ENCODE measurements at regions not wholly inside any gene's neighbourhood (a gene's known extent, or its start where the extent isn't known, plus 50 kb on each side); places are given as distances from the start of the nearest gene placed in this dataset.

- Histone ChIP-seq H3K27ac (ENCODE audit: insufficient read depth, low read length) (no peak overlapping the region), H3K9me3 (ENCODE audit: control insufficient read depth, insufficient read depth, low read depth, low read length) (no peaks in the 10 kb centered on the region), H3K9ac (ENCODE audit: insufficient read depth, low read length) (no peak overlapping the region), H3K79me2 (ENCODE audit: control insufficient read depth, insufficient read depth, low read length) (no peaks in the 10 kb centered on the region), H4K20me1 (ENCODE audit: control insufficient read depth, extremely low read depth, insufficient read depth, low read length) (no peaks in the 10 kb centered on the region), H3K27me3 (ENCODE audit: control insufficient read depth, insufficient read depth, low read length) (peaks cover 15% of the 10 kb centered on the region), H2AFZ (ENCODE audit: low read length) (no peak overlapping the region), H3K4me2 (ENCODE audit: extremely low read depth, insufficient read depth, low read length) (no peak overlapping the region), H3K4me1 (ENCODE audit: control insufficient read depth, extremely low read depth, insufficient read depth, low read length) (no peaks in the 10 kb centered on the region), H3K36me3 (ENCODE audit: control insufficient read depth, insufficient read depth, low read length) (no peaks in the 10 kb centered on the region), H3K4me3 (replicated peaks in 1 of 4; ENCODE audit: control extremely low read depth in 1 of 4, insufficient read depth in 1 of 4, low read depth in 3 of 4, low read length in 4 of 4) (no peak overlapping the region)
- TF ChIP-seq, protein P1, sequence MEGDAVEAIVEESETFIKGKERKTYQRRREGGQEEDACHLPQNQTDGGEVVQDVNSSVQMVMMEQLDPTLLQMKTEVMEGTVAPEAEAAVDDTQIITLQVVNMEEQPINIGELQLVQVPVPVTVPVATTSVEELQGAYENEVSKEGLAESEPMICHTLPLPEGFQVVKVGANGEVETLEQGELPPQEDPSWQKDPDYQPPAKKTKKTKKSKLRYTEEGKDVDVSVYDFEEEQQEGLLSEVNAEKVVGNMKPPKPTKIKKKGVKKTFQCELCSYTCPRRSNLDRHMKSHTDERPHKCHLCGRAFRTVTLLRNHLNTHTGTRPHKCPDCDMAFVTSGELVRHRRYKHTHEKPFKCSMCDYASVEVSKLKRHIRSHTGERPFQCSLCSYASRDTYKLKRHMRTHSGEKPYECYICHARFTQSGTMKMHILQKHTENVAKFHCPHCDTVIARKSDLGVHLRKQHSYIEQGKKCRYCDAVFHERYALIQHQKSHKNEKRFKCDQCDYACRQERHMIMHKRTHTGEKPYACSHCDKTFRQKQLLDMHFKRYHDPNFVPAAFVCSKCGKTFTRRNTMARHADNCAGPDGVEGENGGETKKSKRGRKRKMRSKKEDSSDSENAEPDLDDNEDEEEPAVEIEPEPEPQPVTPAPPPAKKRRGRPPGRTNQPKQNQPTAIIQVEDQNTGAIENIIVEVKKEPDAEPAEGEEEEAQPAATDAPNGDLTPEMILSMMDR (conservative IDR thresholded peaks at IDR 0.05 in 1 of 2, IDR thresholded peaks at IDR 0.05 in 1 of 2; ENCODE audit: low read depth in 1 of 2, low read length in 2 of 2), result no peak
- no peak for TF ChIP-seq EZH2 (IDR thresholded peaks at IDR 0.05; ENCODE audit: low read length, missing control alignments)
- DNase-seq (ENCODE audit: low read depth in 2 of 2), result no peak
These were observed 94.2 kb upstream of the ANKH start for GRCh38 chr5:14965815-14966214.

DNA sequence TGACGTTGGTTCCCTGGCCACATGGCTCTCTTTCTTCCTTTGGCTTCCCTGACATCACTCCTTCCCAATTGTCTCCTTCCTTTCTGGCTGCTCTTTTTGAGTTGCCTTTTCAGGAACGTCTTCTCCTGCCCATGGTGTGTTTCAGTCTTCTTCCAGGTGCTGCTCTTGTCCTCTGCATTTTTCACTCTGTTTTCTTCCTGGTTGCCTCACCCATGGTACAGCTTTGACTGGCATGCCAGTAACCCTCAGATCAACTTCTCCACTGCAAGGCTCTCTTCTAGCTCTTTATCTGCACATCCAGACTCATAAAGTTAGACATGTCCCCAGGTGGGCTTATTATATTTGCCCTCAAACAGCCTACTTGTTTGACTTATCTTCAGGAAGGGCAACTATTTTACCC lies 91.0 kb upstream of the ANKH start:
- H3K4me1 ChIP-seq (ENCODE audit: control insufficient read depth, extremely low read depth, insufficient read depth, low read length), result no peaks in the 10 kb centered on the region
- no peaks in the 10 kb centered on the region for H3K36me3 ChIP-seq (ENCODE audit: control insufficient read depth, insufficient read depth, low read length)
- no peak for DNase-seq (ENCODE audit: low read depth in 2 of 2)
- H3K9ac ChIP-seq (ENCODE audit: insufficient read depth, low read length), result no peak overlapping the region
- no peaks in the 10 kb centered on the region for H3K9me3 ChIP-seq (ENCODE audit: control insufficient read depth, insufficient read depth, low read depth, low read length)
- H3K4me3 ChIP-seq (replicated peaks in 1 of 4; ENCODE audit: control extremely low read depth in 1 of 4, insufficient read depth in 1 of 4, low read depth in 3 of 4, low read length in 4 of 4), result no peak overlapping the region
- no peak overlapping the region for H3K4me2 ChIP-seq (ENCODE audit: extremely low read depth, insufficient read depth, low read length)
- peaks cover 13% of the 10 kb centered on the region for H3K27me3 ChIP-seq (ENCODE audit: control insufficient read depth, insufficient read depth, low read length)
- TF ChIP-seq, protein P1 (conservative IDR thresholded peaks at IDR 0.05 in 1 of 2, IDR thresholded peaks at IDR 0.05 in 1 of 2; ENCODE audit: low read depth in 1 of 2, low read length in 2 of 2), result no peak
- no peak for TF ChIP-seq EZH2 (IDR thresholded peaks at IDR 0.05; ENCODE audit: low read length, missing control alignments)
- no peak overlapping the region for H3K27ac ChIP-seq (ENCODE audit: insufficient read depth, low read length)
- H4K20me1 ChIP-seq (ENCODE audit: control insufficient read depth, extremely low read depth, insufficient read depth, low read length), result no peaks in the 10 kb centered on the region
- no peak overlapping the region for H2AFZ ChIP-seq (ENCODE audit: low read length)
- no peaks in the 10 kb centered on the region for H3K79me2 ChIP-seq (ENCODE audit: control insufficient read depth, insufficient read depth, low read length)

DNA sequence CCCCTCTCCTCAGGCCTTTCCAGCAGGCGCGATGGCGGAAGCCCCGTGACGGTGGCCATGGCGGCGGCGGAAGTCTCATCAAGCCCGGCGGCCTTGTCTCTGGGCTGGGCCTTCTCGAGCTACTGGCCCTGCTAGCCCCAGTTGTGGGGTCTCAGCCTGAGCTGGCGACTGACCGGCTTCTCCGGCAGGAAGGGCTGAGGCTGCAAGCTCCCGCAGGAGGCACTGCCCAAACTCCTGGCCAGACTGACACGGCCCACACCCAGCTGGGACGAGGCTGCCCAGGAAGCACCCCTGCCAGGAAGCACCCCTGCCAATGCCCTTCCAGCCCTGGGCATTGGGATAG lies 88.5 kb upstream of the ANKH start:
- Histone ChIP-seq H3K4me2 (ENCODE audit: extremely low read depth, insufficient read depth, low read length) (no peak overlapping the region), H3K79me2 (ENCODE audit: control insufficient read depth, insufficient read depth, low read length) (no peaks in the 10 kb centered on the region), H3K27ac (ENCODE audit: insufficient read depth, low read length) (no peak overlapping the region), H2AFZ (ENCODE audit: low read length) (no peak overlapping the region), H3K9me3 (ENCODE audit: control insufficient read depth, insufficient read depth, low read depth, low read length) (no peaks in the 10 kb centered on the region), H4K20me1 (ENCODE audit: control insufficient read depth, extremely low read depth, insufficient read depth, low read length) (no peaks in the 10 kb centered on the region), H3K4me3 (replicated peaks in 1 of 4; ENCODE audit: control extremely low read depth in 1 of 4, insufficient read depth in 1 of 4, low read depth in 3 of 4, low read length in 4 of 4) (no peak overlapping the region), H3K4me1 (ENCODE audit: control insufficient read depth, extremely low read depth, insufficient read depth, low read length) (no peaks in the 10 kb centered on the region), H3K36me3 (ENCODE audit: control insufficient read depth, insufficient read depth, low read length) (no peaks in the 10 kb centered on the region), H3K27me3 (ENCODE audit: control insufficient read depth, insufficient read depth, low read length) (peaks cover 8% of the 10 kb centered on the region), H3K9ac (ENCODE audit: insufficient read depth, low read length) (no peak overlapping the region)
- no peak for TF ChIP-seq EZH2 (IDR thresholded peaks at IDR 0.05; ENCODE audit: low read length, missing control alignments)
- TF ChIP-seq, protein P1 (conservative IDR thresholded peaks at IDR 0.05 in 1 of 2, IDR thresholded peaks at IDR 0.05 in 1 of 2; ENCODE audit: low read depth in 1 of 2, low read length in 2 of 2), result no peak
- no peak for DNase-seq (ENCODE audit: low read depth in 2 of 2)
